ENCODE measurements at regions not wholly inside any gene's neighbourhood (a gene's known extent, or its start where the extent isn't known, plus 50 kb on each side); places are given as distances from the start of the nearest gene placed in this dataset.

- no peaks in the 10 kb centered on the region for H3K23me2 ChIP-seq (ENCODE audit: low read depth, low read length)
- H3K23ac ChIP-seq (ENCODE audit: insufficient read length) = no peak overlapping the region
- H2BK15ac ChIP-seq (ENCODE audit: low read length) = no peak overlapping the region
- no peak overlapping the region for H2BK5ac ChIP-seq (ENCODE audit: low read depth, low read length)
- no peak overlapping the region for H3K4me3 ChIP-seq (ENCODE audit: extremely low read depth in 1 of 4, insufficient read depth in 2 of 4, low read depth in 3 of 4, low read length in 4 of 4)
- H3K27ac ChIP-seq (ENCODE audit: low read depth, low read length) = no peak overlapping the region
- H3K4me2 ChIP-seq (ENCODE audit: insufficient read depth in 1 of 2, low read depth in 2 of 2, low read length in 2 of 2) = no peak overlapping the region
- CTCF ChIA-PET (ENCODE audit: partially characterized antibody) = no interaction called here
- no peaks in the 10 kb centered on the region for H3K79me1 ChIP-seq (ENCODE audit: low read depth, low read length)
- no peak overlapping the region for H3K14ac ChIP-seq (ENCODE audit: insufficient read length)
- no peak overlapping the region for H3K18ac ChIP-seq (ENCODE audit: extremely low read depth, low read length)
- no peak overlapping the region for H4K5ac ChIP-seq (ENCODE audit: insufficient read length, low read depth, low read length)
- 0 out of 2 replicates have a peak overlapping the region, but pooled peaks have one; percentile 53 for H2AK5ac ChIP-seq (ENCODE audit: low read depth, low read length)
- no peaks in the 10 kb centered on the region for H4K20me1 ChIP-seq (replicated peaks in 1 of 2; ENCODE audit: control insufficient read depth in 1 of 2, insufficient read depth in 2 of 2, low read length in 2 of 2)
- no peak overlapping the region for H3K9ac ChIP-seq (replicated peaks in 1 of 4; ENCODE audit: extremely low read depth in 1 of 4, low read depth in 3 of 4, low read length in 3 of 4)
- no peaks in the 10 kb centered on the region for H3K4me1 ChIP-seq (replicated peaks in 1 of 4; ENCODE audit: control insufficient read depth in 3 of 4, insufficient read depth in 4 of 4, low read length in 3 of 4)
- no peak overlapping the region for H4K8ac ChIP-seq (ENCODE audit: extremely low read depth, insufficient read depth, low read length)
- no peaks in the 10 kb centered on the region for H3K79me2 ChIP-seq (ENCODE audit: control insufficient read depth in 1 of 2, insufficient read depth in 2 of 2, low read length in 2 of 2)
- FAIRE-seq (no peak), DNase-seq (ENCODE audit: low read depth in 1 of 2, low spot score in 2 of 2) (no peak)
- no peaks in the 10 kb centered on the region for H3K36me3 ChIP-seq (ENCODE audit: control insufficient read depth in 2 of 4, insufficient read depth in 4 of 4, low read length in 3 of 4)
- WGBS, 2 experiments (ENCODE audit: extremely low coverage in 1 of 2, insufficient coverage in 1 of 2, insufficient read length in 1 of 2, insufficient replicate concordance in 2 of 2, low coverage in 1 of 2, low lambda C conversion rate in 2 of 2, missing lambda C conversion rate in 1 of 2) = 93% methylated on average over 7 of the region's 11 CpGs; no CpG with 5 or more reads in 1 of the 2 experiments
- H2BK120ac ChIP-seq (replicated peaks; ENCODE audit: low read depth, low read length) = no peak overlapping the region
- H2AFZ ChIP-seq (ENCODE audit: low read length) = no peak overlapping the region
- no peak overlapping the region for H4K91ac ChIP-seq (replicated peaks; ENCODE audit: insufficient read length, low read length)
- no peak overlapping the region for H2BK12ac ChIP-seq (ENCODE audit: low read depth, low read length)
- no peaks in the 10 kb centered on the region for H3K27me3 ChIP-seq (replicated peaks in 1 of 4; ENCODE audit: control insufficient read depth in 3 of 4, extremely low read depth in 1 of 4, insufficient read depth in 3 of 4, low read length in 3 of 4)
- no peak overlapping the region for H3K56ac ChIP-seq (replicated peaks; ENCODE audit: insufficient read length, low read depth, low read length)
- POLR2A ChIA-PET (ENCODE audit: partially characterized antibody) = no interaction called here
- H3K9me3 ChIP-seq (ENCODE audit: insufficient read depth in 2 of 2, low read depth in 1 of 2, low read length in 1 of 2) = peaks cover 6% of the 10 kb centered on the region in 2 experiments; a peak in 2 of 4 replicates
- no peak overlapping the region for H3K4ac ChIP-seq (replicated peaks; ENCODE audit: insufficient read length, low read depth, low read length)
- no peak overlapping the region; the same call in 1 of the 2 replicates for H2BK20ac ChIP-seq (ENCODE audit: low read length)
- TF ChIP-seq CBX5 (IDR thresholded peaks at IDR 0.05; ENCODE audit: low read depth, low read length) (no peak), NANOG (IDR thresholded peaks at IDR 0.05; ENCODE audit: insufficient read depth, low read depth, low read length, poor library complexity, severe bottlenecking) (no peak), GTF2F1 (IDR thresholded peaks at IDR 0.05; ENCODE audit: borderline replicate concordance, low read depth, low read length) (no peak), CTBP2 (IDR thresholded peaks at IDR 0.05; ENCODE audit: borderline replicate concordance, insufficient read depth, insufficient read length, low read length) (no peak)
Observed at GRCh38 chrX:1700757-1701156, 85.9 kb downstream of the ASMT start.

All from H1 (cell line).